Hindlimb muscle (tissue), 1 donor: ENCODE measurements at regions not wholly inside any gene's neighbourhood (a gene's known extent, or its start where the extent isn't known, plus 50 kb on each side); places are given as distances from the start of the nearest gene placed in this dataset.

ENCODE experiments used
- DNase-seq: peaks from one replicate; pipeline ENCODE4 v3.0.0-alpha.2; 2013

GRCh38 chr6:91678679-91679446, 1092.0 kb upstream of the MAP3K7 start:
- no peak for DNase-seq

- DNase-seq: no peak
Observed at GRCh38 chr6:91672201-91672600, 1085.3 kb upstream of the MAP3K7 start.

- no peak for DNase-seq
Observed at GRCh38 chr6:91669871-91670268, 1083.0 kb upstream of the MAP3K7 start.

- DNase-seq: peak; percentile 43
Observed at GRCh38 chr6:91669154-91669870, 1082.4 kb upstream of the MAP3K7 start.

GRCh38 chr6:91667596-91667995, 1080.7 kb upstream of the MAP3K7 start:
- DNase-seq: no peak

- DNase-seq: no peak
Observed at GRCh38 chr6:91664327-91664959, 1077.6 kb upstream of the MAP3K7 start.

- no peak for DNase-seq
Observed at GRCh38 chr6:91660893-91661292, 1074.0 kb upstream of the MAP3K7 start.

- DNase-seq: no peak
Observed at GRCh38 chr6:91659891-91660290, 1073.0 kb upstream of the MAP3K7 start.

- DNase-seq: no peak
Observed at GRCh38 chr6:91654793-91655192, 1067.9 kb upstream of the MAP3K7 start.

GRCh38 chr6:91654357-91654756, 1067.5 kb upstream of the MAP3K7 start:
- no peak for DNase-seq

GRCh38 chr6:91653895-91654294, 1067.0 kb upstream of the MAP3K7 start:
- DNase-seq: no peak

- DNase-seq: no peak
Observed at GRCh38 chr6:91653076-91653723, 1066.3 kb upstream of the MAP3K7 start.

GRCh38 chr6:91646649-91647048, 1059.8 kb upstream of the MAP3K7 start:
- DNase-seq: no peak

- DNase-seq: no peak
Observed at GRCh38 chr6:91645811-91646210, 1058.9 kb upstream of the MAP3K7 start.

GRCh38 chr6:91637217-91637616, 1050.3 kb upstream of the MAP3K7 start:
- DNase-seq: no peak

- no peak for DNase-seq
Observed at GRCh38 chr6:91634791-91635190, 1047.9 kb upstream of the MAP3K7 start.

GRCh38 chr6:91633374-91634111, 1046.7 kb upstream of the MAP3K7 start:
- DNase-seq: no peak

GRCh38 chr6:91632308-91632707, 1045.4 kb upstream of the MAP3K7 start:
- no peak for DNase-seq

- DNase-seq: no peak
Observed at GRCh38 chr6:91631227-91631626, 1044.4 kb upstream of the MAP3K7 start.

GRCh38 chr6:91626911-91627310, 1040.0 kb upstream of the MAP3K7 start:
- no peak for DNase-seq

GRCh38 chr6:91613481-91613880, 1026.6 kb upstream of the MAP3K7 start:
- DNase-seq: no peak

GRCh38 chr6:91611190-91611589, 1024.3 kb upstream of the MAP3K7 start:
- DNase-seq: no peak
